Rectal smooth muscle tissue (tissue), 1 donor: ENCODE measurements at regions not wholly inside any gene's neighbourhood (a gene's known extent, or its start where the extent isn't known, plus 50 kb on each side); places are given as distances from the start of the nearest gene placed in this dataset.

Source experiments
- H3K27ac ChIP-seq: one replicate; pipeline ENCODE4 v1.7.0; 2013; ENCODE audit warnings: low read depth, low read length, inconsistent platforms
- H3K27me3 ChIP-seq: one replicate; pipeline ENCODE4 v1.7.0; 2013; ENCODE audit warnings: low read length; ENCODE audit not compliant: control insufficient read depth, insufficient read depth
- H3K36me3 ChIP-seq: one replicate; pipeline ENCODE4 v1.7.0; 2013; ENCODE audit warnings: low read length; ENCODE audit not compliant: control insufficient read depth, insufficient read depth
- H3K4me1 ChIP-seq: one replicate; pipeline ENCODE4 v1.7.0; 2013; ENCODE audit warnings: low read length; ENCODE audit not compliant: control insufficient read depth, insufficient read depth
- H3K4me3 ChIP-seq: one replicate; pipeline ENCODE4 v1.7.0; 2013; ENCODE audit warnings: low read length
- H3K9ac ChIP-seq: one replicate; pipeline ENCODE4 v1.7.0; 2013; ENCODE audit warnings: low read length

DNA sequence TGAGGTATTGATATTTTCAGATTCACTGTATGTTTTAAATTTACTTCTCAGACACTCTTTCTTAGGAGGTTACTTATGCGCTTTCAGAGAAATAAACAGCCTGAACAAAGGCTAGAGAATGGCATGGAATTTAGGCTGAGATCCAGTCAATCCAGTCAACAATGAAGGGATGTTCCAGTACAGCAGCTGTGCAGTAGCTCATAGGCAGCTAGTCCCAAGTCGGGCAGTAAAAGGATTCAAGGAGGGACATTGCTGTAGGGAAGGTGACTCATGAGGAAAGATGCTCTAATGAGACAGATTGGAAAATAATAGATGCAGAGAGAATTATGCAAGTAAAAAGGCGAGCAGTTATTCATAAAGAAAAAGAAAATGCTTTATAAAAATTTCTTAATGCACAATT, 397.9 kb upstream of the RGPD4 start:
- no peaks in the 10 kb centered on the region for H3K36me3 ChIP-seq
- no peak overlapping the region for H3K9ac ChIP-seq
- no peaks in the 10 kb centered on the region for H3K27me3 ChIP-seq
- no peak overlapping the region for H3K27ac ChIP-seq
- H3K4me3 ChIP-seq: no peak overlapping the region
- no peaks in the 10 kb centered on the region for H3K4me1 ChIP-seq

DNA sequence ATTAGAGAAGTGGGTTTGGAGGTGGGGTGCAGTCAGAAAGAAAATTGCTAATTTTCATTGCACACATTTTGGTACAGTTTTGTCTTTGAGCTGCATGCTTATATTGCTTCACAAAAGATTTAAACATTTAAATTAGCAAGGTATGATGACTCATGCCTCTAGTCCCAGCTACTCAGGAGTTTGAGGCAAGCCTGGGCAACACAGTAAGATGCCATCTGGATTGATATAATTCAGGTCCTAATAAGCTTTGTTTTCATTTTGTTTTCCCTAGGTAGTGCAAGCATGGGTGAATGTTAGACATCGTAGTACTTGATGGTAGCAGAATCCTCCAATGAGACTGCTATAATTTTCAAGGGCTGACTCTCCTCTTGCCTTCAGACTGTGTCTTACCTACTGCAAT, 396.7 kb upstream of the RGPD4 start:
- Histone ChIP-seq H3K9ac (no peak overlapping the region), H3K4me3 (no peak overlapping the region)

DNA sequence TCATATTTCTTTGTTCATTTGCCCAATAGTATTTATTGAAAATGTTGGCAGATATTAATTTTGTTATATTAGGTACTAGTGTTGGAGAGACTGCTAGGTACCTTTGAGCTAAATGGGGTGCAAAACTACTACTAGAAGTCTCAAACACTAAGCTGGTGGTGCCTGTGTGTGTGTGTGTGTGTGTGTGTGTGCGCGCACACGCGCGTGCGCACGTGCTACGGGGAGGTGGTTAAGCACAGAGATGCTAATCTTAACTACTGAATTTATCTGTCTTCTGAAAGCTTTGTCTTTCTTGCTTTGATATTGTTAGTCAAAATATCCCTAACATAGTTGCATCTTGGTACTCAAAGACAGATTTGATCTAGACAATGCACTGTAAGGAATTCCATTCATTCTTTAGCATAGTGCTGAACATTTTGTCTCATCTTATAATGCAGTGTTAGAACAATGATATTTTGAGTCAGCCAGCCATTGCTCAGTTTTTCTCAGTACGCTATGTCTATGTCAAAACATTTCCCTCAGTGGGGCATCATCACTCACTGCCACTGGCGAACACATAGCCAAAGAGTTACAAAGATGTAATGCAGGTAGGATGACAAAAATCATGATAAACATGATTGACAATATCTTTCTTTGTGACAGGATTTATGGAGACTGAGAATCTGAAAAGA, 396.0 kb upstream of the RGPD4 start:
- no peaks in the 10 kb centered on the region for H3K36me3 ChIP-seq
- no peaks in the 10 kb centered on the region for H3K27me3 ChIP-seq
- H3K9ac ChIP-seq: no peak overlapping the region
- H3K4me3 ChIP-seq: no peak overlapping the region
- H3K27ac ChIP-seq: no peak overlapping the region
- H3K4me1 ChIP-seq: no peaks in the 10 kb centered on the region

More for the DNA sequence above, 396.7 kb upstream of the RGPD4 start:
- H3K27me3 ChIP-seq: no peaks in the 10 kb centered on the region
- no peak overlapping the region for H3K27ac ChIP-seq
- no peaks in the 10 kb centered on the region for H3K36me3 ChIP-seq
- H3K4me1 ChIP-seq: no peaks in the 10 kb centered on the region

DNA sequence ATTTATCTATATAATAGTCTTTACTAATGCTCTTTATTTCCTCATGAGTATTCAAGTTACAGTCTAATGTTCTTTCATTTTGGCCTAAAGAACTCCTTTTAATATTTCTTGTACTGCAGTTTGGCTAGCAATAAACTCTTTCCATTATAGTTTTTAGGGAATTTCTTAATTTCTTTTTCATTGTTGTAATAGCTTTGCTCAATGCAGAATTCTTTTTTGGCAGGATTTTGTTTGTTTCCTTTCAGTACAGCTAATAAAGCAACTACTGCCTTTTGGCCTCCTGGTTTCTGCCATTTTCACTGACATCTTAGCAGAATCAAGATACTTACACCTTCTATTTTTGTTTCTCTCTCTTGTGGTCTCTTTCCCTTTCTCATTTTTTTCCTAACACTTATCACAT, 390.4 kb upstream of the RGPD4 start:
- Histone ChIP-seq H3K36me3 (no peaks in the 10 kb centered on the region), H3K27ac (no peak overlapping the region), H3K4me1 (no peaks in the 10 kb centered on the region), H3K4me3 (no peak overlapping the region), H3K9ac (no peak overlapping the region), H3K27me3 (no peaks in the 10 kb centered on the region)

DNA sequence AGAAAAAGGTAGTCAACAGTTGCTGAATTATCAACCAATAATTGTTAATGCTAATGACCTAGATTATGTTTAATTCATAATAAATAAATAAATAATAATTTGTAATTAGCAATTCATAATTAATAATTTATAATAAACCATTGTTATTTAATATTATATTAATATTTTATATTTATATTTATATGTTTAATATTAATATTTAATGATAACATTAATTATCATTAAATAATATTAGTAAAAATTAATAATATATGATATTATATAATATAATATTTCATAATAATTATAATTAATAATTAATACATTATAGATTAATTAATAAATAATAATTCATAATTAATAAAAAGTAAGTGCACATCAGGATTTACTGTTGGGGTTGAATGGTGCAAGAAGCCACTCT, 389.4 kb upstream of the RGPD4 start:
- Histone ChIP-seq H3K9ac (no peak overlapping the region), H3K4me3 (no peak overlapping the region), H3K36me3 (no peaks in the 10 kb centered on the region), H3K4me1 (no peaks in the 10 kb centered on the region), H3K27ac (no peak overlapping the region), H3K27me3 (no peaks in the 10 kb centered on the region)

DNA sequence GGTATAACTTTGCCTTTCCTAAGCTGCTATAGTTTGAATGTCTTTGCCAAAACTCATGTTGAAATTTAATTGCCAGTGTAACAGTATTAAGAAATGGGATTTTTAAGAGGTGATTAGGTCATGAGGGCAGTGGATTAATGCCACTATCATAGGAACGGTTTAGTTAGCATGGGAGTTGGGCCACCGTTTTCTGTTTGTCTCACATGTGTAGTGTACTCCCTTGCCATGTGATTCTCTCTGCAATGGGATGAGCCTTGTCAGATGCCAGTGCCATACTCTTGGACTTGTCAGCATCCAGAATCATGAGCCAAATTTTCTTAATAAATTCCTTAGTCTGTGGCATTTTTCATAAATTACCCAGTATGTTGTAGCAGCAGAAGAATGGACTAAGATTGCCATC, 388.9 kb upstream of the RGPD4 start:
- Histone ChIP-seq H3K27ac (no peak overlapping the region), H3K9ac (no peak overlapping the region), H3K36me3 (no peaks in the 10 kb centered on the region), H3K27me3 (no peaks in the 10 kb centered on the region), H3K4me3 (no peak overlapping the region), H3K4me1 (no peaks in the 10 kb centered on the region)

DNA sequence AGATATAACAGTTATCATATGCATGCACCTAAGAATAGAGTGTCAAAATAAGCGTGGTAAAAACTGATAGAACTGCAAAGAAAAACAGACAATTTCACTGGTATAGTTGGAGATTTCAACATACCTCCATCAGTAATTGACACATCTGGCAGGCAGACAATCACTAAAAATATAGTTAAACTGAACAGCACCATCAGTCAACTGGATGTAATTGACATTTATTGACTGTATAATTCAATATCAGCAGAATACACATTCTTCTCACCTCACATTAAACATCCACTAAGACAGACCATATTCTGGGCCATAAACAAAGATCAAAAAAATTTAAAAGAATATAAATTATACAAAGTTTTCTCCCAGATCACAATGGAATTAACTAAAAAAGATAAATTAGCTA, 378.5 kb upstream of the RGPD4 start:
- Histone ChIP-seq H3K9ac (no peak overlapping the region), H3K4me1 (no peaks in the 10 kb centered on the region), H3K27me3 (no peaks in the 10 kb centered on the region), H3K36me3 (no peaks in the 10 kb centered on the region), H3K27ac (no peak overlapping the region), H3K4me3 (no peak overlapping the region)

DNA sequence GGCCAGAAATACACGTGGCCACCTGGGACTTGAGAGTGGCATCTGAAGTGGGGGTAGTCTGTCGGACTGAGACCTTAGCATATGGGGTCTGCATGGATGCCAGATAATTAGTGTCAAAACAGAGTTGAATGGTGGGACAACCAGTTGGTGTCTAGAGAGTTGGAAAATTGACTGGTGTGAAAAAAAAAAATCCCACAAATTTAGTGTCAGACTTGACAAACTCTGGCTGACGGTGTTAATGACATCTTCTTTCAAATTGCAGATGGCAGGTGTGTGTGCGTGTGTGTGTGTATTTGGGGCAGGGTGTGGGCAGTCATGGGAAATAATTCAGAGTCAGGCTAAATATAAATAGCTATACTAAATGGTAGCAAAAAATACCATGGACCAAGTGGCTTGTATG, 365.4 kb upstream of the RGPD4 start:
- no peak overlapping the region for H3K4me3 ChIP-seq
- H3K27ac ChIP-seq: no peak overlapping the region
- H3K36me3 ChIP-seq: no peaks in the 10 kb centered on the region
- no peaks in the 10 kb centered on the region for H3K27me3 ChIP-seq
- no peaks in the 10 kb centered on the region for H3K4me1 ChIP-seq
- no peak overlapping the region for H3K9ac ChIP-seq

DNA sequence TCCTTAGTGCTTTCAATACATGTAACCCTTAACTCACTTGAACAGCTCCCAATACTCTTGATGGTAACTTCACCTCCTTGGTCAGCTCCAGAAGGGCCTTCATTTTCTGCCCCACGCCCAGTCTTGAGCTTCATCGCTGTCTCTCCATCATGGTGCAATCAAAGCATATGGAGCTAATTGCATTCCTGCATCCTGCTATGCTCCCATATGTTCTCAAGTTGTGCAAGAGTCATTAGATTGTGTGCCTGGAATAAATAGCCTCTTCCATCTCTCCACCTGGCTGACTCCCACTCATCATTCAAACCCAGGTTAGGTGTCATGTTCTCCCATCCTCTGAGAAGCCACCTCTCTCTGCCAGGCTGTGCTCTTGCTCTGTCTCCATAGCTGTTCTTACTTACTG, 364.5 kb upstream of the RGPD4 start:
- Histone ChIP-seq H3K9ac (no peak overlapping the region), H3K4me3 (no peak overlapping the region), H3K4me1 (no peaks in the 10 kb centered on the region), H3K27ac (no peak overlapping the region), H3K36me3 (no peaks in the 10 kb centered on the region), H3K27me3 (no peaks in the 10 kb centered on the region)

DNA sequence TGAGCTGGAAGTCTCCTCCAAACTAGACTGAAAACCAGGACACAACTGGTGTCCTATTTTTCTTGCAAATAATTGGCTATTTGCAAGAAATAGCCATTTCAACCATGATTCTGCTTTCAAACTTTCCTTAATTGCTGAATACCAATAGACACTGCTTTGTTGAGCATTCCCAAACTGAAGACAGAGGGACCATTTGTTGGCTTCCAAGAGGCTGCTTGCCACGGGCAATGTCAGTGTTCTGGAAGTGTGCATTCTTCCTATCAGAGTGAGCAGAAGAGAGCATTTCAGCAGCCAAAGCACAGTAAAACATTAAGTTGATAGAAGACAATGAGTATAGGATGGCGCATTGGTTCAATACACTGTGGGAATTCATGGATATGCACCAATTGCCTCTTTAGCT, 360.5 kb upstream of the RGPD4 start:
- no peak overlapping the region for H3K27ac ChIP-seq
- no peaks in the 10 kb centered on the region for H3K27me3 ChIP-seq
- H3K4me3 ChIP-seq: no peak overlapping the region
- H3K9ac ChIP-seq: no peak overlapping the region
- no peaks in the 10 kb centered on the region for H3K36me3 ChIP-seq
- H3K4me1 ChIP-seq: no peaks in the 10 kb centered on the region

DNA sequence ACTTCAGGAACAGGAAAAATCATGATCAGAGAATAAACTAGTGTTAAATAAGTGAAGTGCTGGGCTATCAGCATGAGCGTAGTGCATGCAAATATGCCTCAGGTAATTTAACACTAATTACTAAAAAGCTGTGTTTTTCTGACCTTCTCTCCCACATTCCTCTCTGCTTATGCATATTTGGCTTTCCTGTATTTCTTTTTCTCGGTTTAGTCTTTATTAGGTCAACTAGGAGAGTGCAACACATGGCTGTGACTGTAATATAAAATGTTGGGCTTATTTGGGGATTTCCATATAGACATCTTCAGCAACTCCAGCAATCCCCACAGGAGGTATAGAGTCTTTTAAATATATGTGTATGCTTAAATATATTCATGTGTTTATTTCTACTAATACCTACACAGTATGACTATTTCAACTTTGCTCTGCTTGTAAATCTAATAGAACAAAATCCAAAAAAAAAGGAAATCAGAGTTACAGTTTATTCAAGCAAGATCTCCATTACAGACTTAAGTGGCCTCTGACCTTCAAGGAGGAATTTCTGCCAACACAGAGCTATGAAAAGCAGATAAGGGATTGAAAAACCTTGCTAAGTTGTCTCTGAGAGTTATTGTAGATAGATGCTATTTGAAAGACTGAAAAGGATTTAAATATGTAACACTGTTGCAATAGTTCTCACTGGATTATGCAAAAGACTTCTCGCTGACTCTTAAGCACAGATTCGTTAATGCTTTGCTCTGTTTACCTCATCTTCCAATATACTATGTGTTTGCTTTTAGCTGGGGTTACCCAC, 359.5 kb upstream of the RGPD4 start:
- H3K4me1 ChIP-seq: no peaks in the 10 kb centered on the region
- H3K27ac ChIP-seq: no peak overlapping the region
- H3K36me3 ChIP-seq: no peaks in the 10 kb centered on the region
- H3K9ac ChIP-seq: no peak overlapping the region
- no peaks in the 10 kb centered on the region for H3K27me3 ChIP-seq
- no peak overlapping the region for H3K4me3 ChIP-seq

DNA sequence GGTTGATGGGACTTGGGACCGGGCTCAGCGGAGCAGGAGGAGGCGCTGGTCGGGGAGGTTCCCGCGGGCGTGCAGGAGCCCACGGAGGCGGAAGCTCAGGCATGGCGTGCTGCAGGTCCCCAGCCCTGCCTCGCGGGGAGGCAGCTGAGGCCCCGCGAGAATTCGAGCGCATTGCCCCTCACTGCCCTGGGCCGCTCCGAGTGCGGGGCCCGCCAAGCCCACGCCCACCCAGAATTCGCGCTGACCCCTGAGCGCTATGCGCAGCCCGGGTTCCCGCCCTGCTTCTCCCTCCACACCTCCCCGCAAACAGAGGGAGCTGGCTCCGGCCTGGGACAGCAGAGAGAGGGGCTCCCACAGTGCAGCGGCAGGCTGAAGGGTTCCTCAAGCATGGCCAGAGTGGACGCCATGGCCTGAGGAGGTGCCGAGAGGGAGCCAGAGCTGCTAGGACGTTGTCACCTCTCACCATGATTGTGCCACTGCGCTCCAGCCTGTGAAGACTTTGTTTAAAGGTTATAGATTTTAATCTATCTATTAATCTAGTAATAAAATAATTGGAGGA, 357.2 kb upstream of the RGPD4 start:
- H3K27me3 ChIP-seq: no peaks in the 10 kb centered on the region
- no peak overlapping the region for H3K27ac ChIP-seq
- H3K4me3 ChIP-seq: no peak overlapping the region
- no peaks in the 10 kb centered on the region for H3K4me1 ChIP-seq
- H3K36me3 ChIP-seq: no peaks in the 10 kb centered on the region
- no peak overlapping the region for H3K9ac ChIP-seq

DNA sequence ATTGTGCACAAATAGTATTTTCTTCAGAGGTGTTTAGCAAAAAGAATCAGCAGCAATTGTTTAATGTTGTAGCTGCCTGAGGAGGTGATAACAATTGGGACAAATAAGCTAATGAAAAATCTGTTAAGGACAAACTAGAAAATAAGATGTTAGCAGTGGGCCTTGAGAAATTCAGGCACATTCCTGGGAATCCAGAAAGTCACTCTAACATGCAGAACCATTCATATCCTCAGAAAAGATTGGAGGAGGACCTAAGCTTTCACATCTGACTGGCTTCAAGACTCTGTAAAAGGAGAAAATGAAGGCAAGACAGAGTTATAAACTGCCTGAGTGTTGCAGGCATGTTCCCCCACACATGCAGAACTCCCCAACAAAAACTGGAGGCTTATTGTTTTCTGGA, 353.5 kb upstream of the RGPD4 start:
- H3K9ac ChIP-seq: no peak overlapping the region
- no peak overlapping the region for H3K27ac ChIP-seq
- no peak overlapping the region for H3K4me3 ChIP-seq
- no peaks in the 10 kb centered on the region for H3K4me1 ChIP-seq
- no peaks in the 10 kb centered on the region for H3K27me3 ChIP-seq
- no peaks in the 10 kb centered on the region for H3K36me3 ChIP-seq
